ENCODE measurements at regions not wholly inside any gene's neighbourhood (a gene's known extent, or its start where the extent isn't known, plus 50 kb on each side); places are given as distances from the start of the nearest gene placed in this dataset.

DNA sequence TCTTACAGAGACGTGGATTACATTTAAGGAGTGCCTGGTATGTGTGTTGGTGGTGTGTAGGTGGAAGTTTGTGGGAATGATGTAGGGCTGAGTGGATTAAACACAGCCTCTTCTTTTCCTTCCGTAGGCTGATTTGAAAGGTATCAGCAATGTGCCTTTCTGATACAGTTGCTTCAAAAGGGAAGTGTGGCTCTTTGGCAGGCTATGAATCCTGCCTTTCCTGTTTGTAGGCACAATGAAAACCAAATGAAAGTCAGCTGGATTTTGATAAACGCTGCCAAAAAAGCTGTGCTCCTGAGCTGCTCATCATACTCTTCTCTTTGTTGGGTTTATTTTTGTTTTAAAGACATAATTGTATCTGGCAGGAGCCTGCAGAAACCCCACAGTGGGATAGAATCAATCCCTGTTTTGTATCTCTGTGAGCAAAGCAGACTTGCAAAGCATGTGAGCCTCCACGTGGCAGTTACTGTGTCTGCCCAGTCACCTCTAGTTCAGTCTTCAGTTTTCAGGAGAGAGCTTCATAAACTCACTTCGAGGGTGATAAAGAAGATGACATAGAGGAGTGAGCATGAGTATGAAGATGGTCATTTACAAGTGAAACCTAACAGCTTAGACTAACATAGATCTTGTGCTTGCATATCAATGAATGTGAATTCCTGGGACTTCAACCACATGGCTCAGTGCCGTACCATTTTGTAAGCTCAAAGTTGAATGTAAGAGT lies 655.7 kb upstream of the KIRREL3 start:
- DNase-seq (ENCODE audit: low read depth in 1 of 2, low spot score in 1 of 2) = no peak

GRCh38 chr11:127653076-127653475 lies 652.5 kb upstream of the KIRREL3 start:
- DNase-seq (ENCODE audit: low read depth in 1 of 2, low spot score in 1 of 2) = no peak

DNA sequence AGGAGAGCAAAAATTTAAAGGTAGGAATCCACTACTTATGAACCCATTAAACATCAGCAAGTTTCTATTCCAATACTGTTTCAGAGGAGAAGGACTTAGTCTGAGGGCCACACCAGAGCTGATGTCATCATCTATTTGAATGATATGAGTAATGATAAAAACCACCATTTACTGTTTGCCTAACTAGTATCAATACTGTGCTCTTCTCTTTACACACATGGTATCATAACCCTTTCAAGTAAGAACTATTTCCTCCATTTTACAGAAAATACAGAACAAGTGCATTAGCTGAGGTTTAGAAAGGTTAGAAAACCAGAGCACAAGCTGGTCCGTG lies 651.3 kb upstream of the KIRREL3 start:
- DNase-seq (ENCODE audit: low read depth in 1 of 2, low spot score in 1 of 2) = no peak

DNA sequence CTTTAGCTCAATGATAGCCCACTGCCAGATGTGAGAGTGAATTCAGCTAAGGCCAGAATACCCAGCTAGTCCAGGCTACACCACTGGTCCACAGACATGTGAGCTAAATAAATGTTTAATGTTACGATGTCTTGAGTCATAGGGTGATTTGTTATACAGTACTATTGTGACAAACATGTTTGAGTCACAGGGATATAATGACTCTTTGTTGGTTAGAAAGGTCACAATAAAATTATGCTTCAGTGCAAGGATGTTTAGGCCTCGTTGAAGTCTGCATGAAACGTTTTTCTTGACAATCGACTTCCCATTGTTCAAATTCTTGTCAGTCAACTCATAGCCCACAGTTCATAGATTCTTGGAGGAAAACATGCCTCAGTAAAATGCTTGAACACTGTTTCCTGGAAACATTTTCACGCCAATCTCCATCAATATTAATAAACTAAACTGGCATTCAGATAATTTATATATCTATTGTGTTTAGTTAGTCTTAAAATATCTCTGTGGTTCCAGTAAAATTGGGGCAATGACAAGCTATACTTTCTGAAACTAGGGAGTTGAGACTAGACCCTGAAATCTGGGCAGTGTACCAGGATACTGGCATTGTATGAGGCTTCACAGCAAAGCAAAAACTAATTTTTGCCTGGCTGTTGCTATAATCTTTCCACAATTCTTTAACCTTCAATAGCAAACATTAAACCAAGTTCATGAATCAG lies 650.8 kb upstream of the KIRREL3 start:
- no peak for DNase-seq (ENCODE audit: low read depth in 1 of 2, low spot score in 1 of 2)

DNA sequence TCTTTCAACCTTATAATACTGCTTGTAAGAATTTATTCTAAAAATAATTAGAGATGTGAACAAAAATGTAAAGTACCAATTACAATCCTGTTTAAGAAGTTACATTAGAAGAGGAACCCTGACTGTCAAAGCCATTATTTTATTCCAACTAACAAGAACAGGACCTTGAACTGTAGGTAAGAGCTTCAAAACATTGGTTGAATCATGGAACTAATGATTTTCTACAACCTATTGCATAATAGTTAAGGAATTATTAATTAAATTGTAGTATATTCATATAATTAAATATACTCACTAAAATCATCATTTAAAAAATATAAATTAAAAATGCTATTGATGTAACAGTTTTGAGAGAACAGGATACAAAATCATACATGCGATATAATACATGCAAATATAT lies 649.4 kb upstream of the KIRREL3 start:
- DNase-seq (ENCODE audit: low read depth in 1 of 2, low spot score in 1 of 2) = no peak

DNA sequence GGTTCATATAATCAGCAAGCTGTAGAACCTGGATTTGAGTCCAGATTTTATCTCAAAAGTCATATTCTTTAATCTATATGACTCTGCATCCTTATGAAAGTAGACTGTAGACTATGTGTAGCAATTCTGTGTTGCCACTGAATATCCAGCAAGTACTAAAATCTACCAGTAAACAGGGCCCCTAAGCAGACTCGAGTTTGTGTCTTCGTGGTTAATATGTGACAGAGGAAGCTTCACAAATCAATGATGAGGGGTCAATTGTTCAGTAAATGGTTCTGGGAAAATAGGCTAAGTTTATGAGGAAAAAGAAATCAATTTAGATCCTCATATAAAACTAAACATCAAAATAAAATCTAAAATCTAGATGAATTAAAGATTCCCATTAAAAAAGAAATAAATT lies 648.5 kb upstream of the KIRREL3 start:
- DNase-seq (ENCODE audit: low read depth in 1 of 2, low spot score in 1 of 2) = no peak

DNA sequence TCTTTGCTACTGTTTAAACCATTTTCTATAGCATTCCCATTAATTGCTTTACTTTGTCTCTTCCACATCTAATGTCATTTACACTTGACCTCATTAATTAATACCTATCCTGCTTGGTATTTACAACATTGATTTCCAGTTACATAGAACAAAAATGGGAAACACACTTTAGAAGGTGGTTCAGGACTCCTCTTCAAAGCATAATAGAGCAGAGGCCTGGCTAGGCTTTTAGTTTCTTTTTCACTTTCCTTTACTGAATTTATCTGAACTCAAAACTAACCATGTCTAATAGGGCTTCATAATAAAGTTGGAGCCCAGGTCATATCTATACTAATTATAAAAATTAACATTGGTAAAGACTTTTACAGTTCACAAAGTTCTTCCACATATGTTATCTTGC lies 648.0 kb upstream of the KIRREL3 start:
- no peak for DNase-seq (ENCODE audit: low read depth in 1 of 2, low spot score in 1 of 2)

DNA sequence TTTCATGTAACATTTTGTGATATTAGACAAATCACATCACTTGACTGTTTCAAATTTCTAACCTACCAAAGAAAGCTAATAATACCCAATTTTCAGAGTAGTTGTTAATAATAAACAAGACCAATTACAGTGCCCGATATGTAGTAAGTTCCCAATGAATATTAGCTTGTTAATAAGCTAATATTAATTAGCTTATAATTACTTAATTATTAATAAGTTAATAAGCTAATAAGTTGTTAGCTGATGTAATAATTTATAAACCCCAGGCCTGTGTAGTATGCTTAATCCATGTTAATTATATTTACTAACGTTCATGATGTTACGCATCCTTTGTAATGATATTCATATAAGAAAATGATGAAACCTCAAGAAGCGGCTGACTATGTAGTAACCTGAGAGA lies 643.8 kb upstream of the KIRREL3 start:
- no peak for DNase-seq (ENCODE audit: low read depth in 1 of 2, low spot score in 1 of 2)

GRCh38 chr11:127643268-127644058 lies 642.9 kb upstream of the KIRREL3 start:
- no peak for DNase-seq (ENCODE audit: low read depth in 1 of 2, low spot score in 1 of 2)

DNA sequence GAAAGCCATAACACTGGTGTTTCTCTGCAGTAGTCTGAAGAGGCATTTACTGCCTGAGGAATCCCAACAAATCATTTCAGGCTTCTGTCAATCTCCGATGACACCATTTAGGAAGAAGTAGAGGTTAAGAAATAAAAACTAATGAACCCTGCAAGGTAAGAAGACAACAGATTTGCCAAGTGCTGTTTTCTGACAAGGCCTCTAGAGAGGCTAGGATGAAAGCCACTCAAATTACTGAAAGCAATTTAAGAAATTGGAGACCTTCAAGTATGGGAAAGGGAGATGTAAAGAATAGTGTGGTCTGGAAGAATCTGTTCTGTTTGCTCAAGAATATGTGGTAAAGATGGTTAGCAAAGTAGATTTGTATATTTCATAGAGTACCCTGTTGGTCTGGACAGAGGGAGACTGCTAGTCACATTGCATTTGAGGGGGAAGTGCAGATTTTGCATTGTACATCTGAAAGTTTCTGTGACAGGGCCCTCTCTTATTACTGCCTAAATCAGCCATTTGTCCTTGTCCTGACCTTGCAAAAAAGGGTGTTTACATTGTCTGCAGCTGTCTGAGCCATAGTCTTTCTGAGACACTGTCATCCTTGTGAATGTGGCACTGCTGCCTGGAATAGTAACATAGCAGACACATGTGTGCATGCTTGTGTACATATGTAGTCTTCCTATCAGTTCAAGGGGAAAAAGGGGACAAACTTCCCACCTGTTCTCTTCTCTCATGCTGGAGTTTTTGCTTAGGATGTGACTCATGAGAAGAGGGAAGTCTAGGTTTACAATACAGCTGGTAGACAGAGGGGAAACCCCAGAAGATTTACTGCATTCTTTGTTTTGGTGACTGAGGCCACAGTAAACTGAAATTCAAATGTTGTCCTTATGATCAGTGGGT lies 640.2 kb upstream of the KIRREL3 start:
- DNase-seq (ENCODE audit: low read depth in 1 of 2, low spot score in 1 of 2) = no peak

GRCh38 chr11:127639916-127640315 lies 639.3 kb upstream of the KIRREL3 start:
- DNase-seq (ENCODE audit: low read depth in 1 of 2, low spot score in 1 of 2) = no peak

GRCh38 chr11:127632976-127633680 lies 632.6 kb upstream of the KIRREL3 start:
- DNase-seq (ENCODE audit: low read depth in 1 of 2, low spot score in 1 of 2) = no peak

DNA sequence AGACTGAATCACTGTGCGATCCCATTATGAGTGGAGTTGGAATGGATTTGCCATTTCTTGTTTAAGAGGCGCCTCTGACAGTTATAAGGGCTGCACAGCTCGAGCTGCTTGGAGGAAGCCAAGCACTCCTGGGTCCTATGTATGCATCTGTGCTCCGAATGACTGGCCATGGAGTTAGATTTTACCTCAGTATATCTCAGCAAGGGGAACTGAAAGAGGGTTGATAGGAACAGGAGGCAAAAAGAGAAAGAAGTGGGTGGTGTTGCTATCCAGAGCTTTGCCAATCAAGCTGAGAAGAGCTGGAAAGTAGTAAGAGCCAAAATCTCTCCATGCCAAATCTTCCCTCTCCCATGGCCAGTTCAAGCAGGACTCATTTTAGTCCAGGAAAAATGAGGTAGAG lies 632.0 kb upstream of the KIRREL3 start:
- no peak for DNase-seq (ENCODE audit: low read depth in 1 of 2, low spot score in 1 of 2)

GRCh38 chr11:127631974-127632373 lies 631.4 kb upstream of the KIRREL3 start:
- no peak for DNase-seq (ENCODE audit: low read depth in 1 of 2, low spot score in 1 of 2)

DNA sequence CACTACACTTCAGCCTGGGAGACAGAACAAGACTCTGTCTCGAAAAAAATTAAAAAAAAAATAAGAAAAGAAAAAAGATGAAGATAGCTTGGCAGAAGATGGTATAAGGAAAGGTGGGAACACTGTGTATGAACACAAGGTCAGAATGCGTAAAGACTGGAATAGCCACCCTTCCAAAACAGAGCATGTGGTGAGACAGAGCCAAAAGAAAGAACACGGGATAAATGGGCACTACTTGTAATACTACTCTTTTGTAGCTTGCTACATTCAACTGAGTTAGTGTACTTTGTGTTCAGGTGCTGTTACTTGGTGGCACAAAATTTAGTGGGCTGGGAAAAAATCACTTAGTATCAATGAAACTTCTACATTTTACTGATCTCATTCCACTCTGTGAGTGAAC lies 628.6 kb upstream of the KIRREL3 start:
- no peak for DNase-seq (ENCODE audit: low read depth in 1 of 2, low spot score in 1 of 2)

DNA sequence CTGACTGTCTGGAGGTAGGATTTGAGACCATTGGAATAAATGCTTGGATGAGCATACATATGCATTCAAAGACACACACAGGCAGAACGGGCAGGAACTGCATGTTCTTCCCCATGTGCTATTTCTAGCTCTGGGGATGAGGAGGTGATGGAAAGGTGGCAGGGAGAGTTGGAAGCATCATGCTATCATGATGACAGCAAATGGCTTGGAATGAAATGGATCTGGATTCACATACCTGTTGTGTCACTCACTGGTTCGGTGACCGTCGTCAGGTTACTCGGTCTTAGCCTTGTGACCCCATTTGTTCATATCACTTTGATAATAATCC lies 627.9 kb upstream of the KIRREL3 start:
- no peak for DNase-seq (ENCODE audit: low read depth in 1 of 2, low spot score in 1 of 2)

DNA sequence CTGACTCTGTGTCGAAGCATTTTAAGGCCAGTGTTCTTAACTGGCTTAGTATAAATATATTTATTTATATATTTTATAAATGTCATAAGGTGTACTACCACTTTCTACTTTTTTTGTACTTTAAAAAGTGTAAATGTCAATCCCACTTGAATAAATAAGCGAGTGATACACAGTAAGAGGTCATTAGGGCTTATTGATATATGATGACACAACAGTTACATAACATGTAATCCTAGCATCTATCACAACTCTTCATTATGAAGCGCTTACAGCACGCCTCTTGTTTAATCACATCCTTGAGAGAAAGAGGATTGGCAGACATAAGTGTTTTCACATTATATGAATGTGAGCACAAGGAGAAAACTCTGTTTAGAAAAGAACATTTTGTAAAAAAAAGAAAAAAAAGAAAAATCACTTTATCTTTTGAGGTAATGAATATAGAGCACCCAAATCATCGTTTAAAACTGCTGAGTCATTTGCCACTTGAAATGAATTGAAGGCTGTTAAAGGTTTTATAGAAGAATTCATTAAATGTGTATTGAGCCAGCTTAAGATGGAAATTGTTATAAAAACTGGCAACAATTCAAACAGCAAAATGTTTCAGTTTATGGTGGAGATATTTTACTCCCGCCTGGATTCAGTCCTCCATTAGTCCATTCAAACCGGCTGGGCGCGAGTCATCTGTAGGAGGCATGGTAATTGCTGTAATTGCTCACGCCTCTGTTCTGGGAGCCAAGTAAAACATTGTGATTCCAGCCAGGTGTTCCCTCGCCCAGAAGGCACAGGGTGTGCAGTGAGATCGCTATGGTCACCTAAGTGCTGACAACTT lies 627.3 kb upstream of the KIRREL3 start:
- no peak for DNase-seq (ENCODE audit: low read depth in 1 of 2, low spot score in 1 of 2)

DNA sequence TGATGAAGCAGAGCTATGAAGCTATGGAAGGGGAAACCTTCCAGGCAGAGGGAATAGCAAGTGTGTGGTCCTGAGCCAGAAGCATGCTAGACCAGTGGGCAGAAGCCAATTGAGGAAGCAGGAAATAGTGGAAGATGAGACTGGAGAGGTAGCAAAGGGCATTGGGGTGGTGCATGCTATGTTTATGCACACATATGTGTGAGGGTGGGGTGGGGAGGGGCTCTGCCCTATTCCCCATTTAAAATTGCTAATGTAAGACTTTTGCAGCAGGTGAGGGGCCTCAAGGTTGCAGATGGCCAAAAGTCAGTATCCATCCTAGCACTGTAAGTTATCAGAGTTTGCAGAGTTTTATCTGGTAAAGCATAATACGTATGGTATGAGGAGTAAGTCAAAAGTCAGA lies 626.6 kb upstream of the KIRREL3 start:
- no peak for DNase-seq (ENCODE audit: low read depth in 1 of 2, low spot score in 1 of 2)

DNA sequence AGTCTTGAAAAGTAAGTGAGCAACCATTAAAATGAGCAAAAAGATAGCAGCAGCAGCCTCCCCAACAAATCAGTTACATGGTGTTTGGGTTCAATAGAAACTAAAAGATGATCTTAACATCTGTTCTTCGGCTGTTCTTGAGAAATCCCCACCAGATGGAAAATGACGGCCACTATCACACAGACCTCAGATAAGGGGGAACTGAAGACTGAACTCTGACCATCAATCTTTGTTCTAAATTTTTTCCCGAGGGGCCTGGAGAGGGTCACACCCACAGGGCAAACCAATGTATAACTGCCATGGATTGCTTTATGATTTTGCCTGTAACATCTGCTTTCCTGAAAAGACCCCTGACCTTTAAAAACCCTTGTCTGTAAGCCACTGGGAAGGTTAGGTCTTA lies 624.8 kb upstream of the KIRREL3 start:
- DNase-seq (ENCODE audit: low read depth in 1 of 2, low spot score in 1 of 2) = no peak

GRCh38 chr11:127624306-127624856 lies 623.8 kb upstream of the KIRREL3 start:
- DNase-seq (ENCODE audit: low read depth in 1 of 2, low spot score in 1 of 2) = no peak

All from activated CD4-positive, alpha-beta T cell treated with anti-CD3 and anti-CD28 coated beads, Interleukin-2, amount 50 U/mL, for 24 hours (primary cell).